ENCODE measurements at regions not wholly inside any gene's neighbourhood (a gene's known extent, or its start where the extent isn't known, plus 50 kb on each side); places are given as distances from the start of the nearest gene placed in this dataset.

- intact Hi-C loops (cut with DNase I; ENCODE audit: low total_unique reads), result no loop called here
- no peak for DNase-seq
- WGBS, 5 donors, result 76 to 88% (median 87%) methylated on average over 3 of the region's 3 CpGs
Measured at GRCh38 chr11:21761000-21761399, 431.9 kb upstream of the ANO5 start.

GRCh38 chr11:21768388-21768787 lies 424.5 kb upstream of the ANO5 start:
- Histone ChIP-seq H3K27ac (no peak overlapping the region), H3K4me1 (no peaks in the 10 kb centered on the region), H3K9me3 (peaks cover 0 to 6% (median 2%) of the 10 kb centered on the region in 4 donors), H3K36me3 (no peaks in the 10 kb centered on the region), H3K27me3 (no peaks in the 10 kb centered on the region), H3K4me3 (no peak overlapping the region)
- TF ChIP-seq POLR2A (IDR thresholded peaks at IDR 0.05), result no peak
- no peak for TF ChIP-seq EP300 (IDR thresholded peaks at IDR 0.05)
- TF ChIP-seq POLR2AphosphoS5 (IDR thresholded peaks at IDR 0.05), result no peak
- TF ChIP-seq CTCF (IDR thresholded peaks at IDR 0.05), result no peak
- intact Hi-C loops (cut with DNase I; ENCODE audit: low total_unique reads), result no loop called here
- no peak for DNase-seq
- WGBS, 5 donors, result 70 to 80% (median 74%) methylated on average over 3 of the region's 3 CpGs

More at GRCh38 chr11:21761000-21761399, 431.9 kb upstream of the ANO5 start:
- Histone ChIP-seq H3K27ac (no peak overlapping the region), H3K27me3 (no peaks in the 10 kb centered on the region), H3K36me3 (no peaks in the 10 kb centered on the region), H3K4me3 (no peak overlapping the region), H3K9me3 (peaks cover 0 to 33% (median 9%) of the 10 kb centered on the region in 4 donors), H3K4me1 (no peaks in the 10 kb centered on the region)
- TF ChIP-seq EP300 (IDR thresholded peaks at IDR 0.05), result no peak

GRCh38 chr11:21769188-21769587 lies 423.7 kb upstream of the ANO5 start:
- peaks cover 0 to 11% (median 4%) of the 10 kb centered on the region in 4 donors for H3K9me3 ChIP-seq
- intact Hi-C loops (cut with DNase I; ENCODE audit: low total_unique reads), result no loop called here
- no peak for TF ChIP-seq POLR2AphosphoS5 (IDR thresholded peaks at IDR 0.05)
- TF ChIP-seq EP300 (IDR thresholded peaks at IDR 0.05), result no peak
- TF ChIP-seq CTCF (IDR thresholded peaks at IDR 0.05), result no peak
- TF ChIP-seq POLR2A (IDR thresholded peaks at IDR 0.05), result no peak
- no peak overlapping the region for H3K27ac ChIP-seq
- H3K4me3 ChIP-seq, result no peak overlapping the region
- no peaks in the 10 kb centered on the region for H3K4me1 ChIP-seq
- WGBS, 5 donors, result 68 to 82% (median 77%) methylated on average over 3 of the region's 3 CpGs
- H3K27me3 ChIP-seq, result no peaks in the 10 kb centered on the region
- no peaks in the 10 kb centered on the region for H3K36me3 ChIP-seq
- DNase-seq, result no peak

GRCh38 chr11:21771097-21771496 lies 421.8 kb upstream of the ANO5 start:
- TF ChIP-seq POLR2AphosphoS5 (IDR thresholded peaks at IDR 0.05), result no peak
- no peak for TF ChIP-seq CTCF (IDR thresholded peaks at IDR 0.05)
- no peak for TF ChIP-seq EP300 (IDR thresholded peaks at IDR 0.05)
- TF ChIP-seq POLR2A (IDR thresholded peaks at IDR 0.05), result no peak
- WGBS, 5 donors, result 13 to 40% (median 26%) methylated on average over 1 of the region's 1 CpG

GRCh38 chr11:21774212-21774611 lies 418.7 kb upstream of the ANO5 start:
- H3K27me3 ChIP-seq, result no peaks in the 10 kb centered on the region
- WGBS, 5 donors, result 30 to 53% (median 44%) methylated on average over 2 of the region's 2 CpGs
- H3K4me1 ChIP-seq, result no peaks in the 10 kb centered on the region

More at GRCh38 chr11:21771097-21771496, 421.8 kb upstream of the ANO5 start:
- no peak overlapping the region for H3K27ac ChIP-seq
- no peaks in the 10 kb centered on the region for H3K4me1 ChIP-seq
- H3K36me3 ChIP-seq, result no peaks in the 10 kb centered on the region
- H3K9me3 ChIP-seq, result peaks cover 0 to 13% (median 6%) of the 10 kb centered on the region in 4 donors
- no peak overlapping the region for H3K4me3 ChIP-seq
- DNase-seq, result peak in 1 of 2 donors; percentile 28
- intact Hi-C loops (cut with DNase I; ENCODE audit: low total_unique reads), result no loop called here
- H3K27me3 ChIP-seq, result no peaks in the 10 kb centered on the region

More at GRCh38 chr11:21774212-21774611, 418.7 kb upstream of the ANO5 start:
- TF ChIP-seq EP300 (IDR thresholded peaks at IDR 0.05) (no peak), POLR2AphosphoS5 (IDR thresholded peaks at IDR 0.05) (no peak), POLR2A (IDR thresholded peaks at IDR 0.05) (no peak), CTCF (IDR thresholded peaks at IDR 0.05) (no peak)
- intact Hi-C loops (cut with DNase I; ENCODE audit: low total_unique reads), result no loop called here
- H3K27ac ChIP-seq, result no peak overlapping the region
- no peak for DNase-seq
- no peaks in the 10 kb centered on the region for H3K36me3 ChIP-seq
- no peak overlapping the region for H3K4me3 ChIP-seq
- H3K9me3 ChIP-seq, result peaks cover 0 to 13% (median 6%) of the 10 kb centered on the region in 4 donors

Measured in stomach (tissue), 8 donors.